ENCODE measurements at regions not wholly inside any gene's neighbourhood (a gene's known extent, or its start where the extent isn't known, plus 50 kb on each side); places are given as distances from the start of the nearest gene placed in this dataset.
"Not testable (repeated sequence)": the region's sequence is repeated elsewhere in the genome, so short reads cannot be mapped to it uniquely, and the experiment has no call there.

- DNase-seq (ENCODE audit: low read depth in 2 of 2) = no peak
Observed at GRCh38 chr21:35401476-35401875, 352.4 kb upstream of the RUNX1 start.

DNA sequence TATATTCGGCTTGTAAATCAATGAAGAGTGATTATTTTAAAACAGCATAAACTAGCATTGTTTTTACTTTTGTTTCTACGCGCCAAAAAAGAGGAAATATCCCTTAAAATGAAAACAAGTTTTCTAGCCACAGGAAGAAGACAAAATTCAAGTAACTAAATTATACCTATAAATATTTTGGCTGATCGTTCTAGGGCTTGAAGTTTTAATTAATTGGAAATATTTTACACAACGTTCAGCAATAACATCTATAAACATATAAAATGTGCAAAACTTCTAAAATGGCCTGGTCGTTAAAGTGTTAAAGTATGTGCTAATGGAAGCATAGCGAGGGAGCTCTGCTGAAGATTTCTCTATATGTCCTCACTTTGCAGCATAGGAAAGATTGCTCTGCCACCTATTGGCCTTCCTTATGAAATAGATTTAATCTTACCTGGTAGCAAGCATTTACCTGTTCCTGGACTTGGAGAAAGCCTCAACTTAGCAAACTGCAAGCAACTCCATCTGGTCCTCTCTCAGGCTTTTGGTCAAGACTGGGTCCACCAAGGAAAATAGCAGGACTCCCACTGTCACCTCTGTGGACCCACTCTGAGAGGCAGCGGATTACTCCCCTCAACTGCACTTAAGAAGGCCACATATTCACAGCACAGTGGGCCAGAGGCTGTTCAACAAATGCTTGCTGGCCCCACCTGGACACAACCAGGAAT lies 351.3 kb upstream of the RUNX1 start:
- no peak for DNase-seq (ENCODE audit: low read depth in 2 of 2)

DNA sequence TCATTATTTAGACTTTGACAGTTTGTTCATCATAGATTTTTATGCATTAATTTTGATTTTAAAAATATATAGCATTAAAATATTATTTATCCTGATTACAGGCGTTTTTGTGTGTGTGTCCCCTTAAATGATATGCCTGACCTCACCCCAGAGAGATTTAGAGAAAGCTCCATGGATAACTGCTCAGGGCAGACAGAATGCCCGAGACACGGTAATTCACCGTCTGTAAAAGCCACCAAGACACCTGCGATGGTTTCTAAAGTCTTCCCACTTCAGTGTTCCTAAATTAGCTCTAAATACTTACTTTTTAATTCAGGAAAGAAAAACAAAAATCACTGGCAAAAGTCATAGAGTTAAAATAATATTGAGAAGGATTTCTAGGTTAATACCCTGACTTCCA lies 350.6 kb upstream of the RUNX1 start:
- DNase-seq (ENCODE audit: low read depth in 2 of 2) = no peak

GRCh38 chr21:35399002-35399530 lies 350.0 kb upstream of the RUNX1 start:
- DNase-seq (ENCODE audit: low read depth in 2 of 2) = no peak

DNA sequence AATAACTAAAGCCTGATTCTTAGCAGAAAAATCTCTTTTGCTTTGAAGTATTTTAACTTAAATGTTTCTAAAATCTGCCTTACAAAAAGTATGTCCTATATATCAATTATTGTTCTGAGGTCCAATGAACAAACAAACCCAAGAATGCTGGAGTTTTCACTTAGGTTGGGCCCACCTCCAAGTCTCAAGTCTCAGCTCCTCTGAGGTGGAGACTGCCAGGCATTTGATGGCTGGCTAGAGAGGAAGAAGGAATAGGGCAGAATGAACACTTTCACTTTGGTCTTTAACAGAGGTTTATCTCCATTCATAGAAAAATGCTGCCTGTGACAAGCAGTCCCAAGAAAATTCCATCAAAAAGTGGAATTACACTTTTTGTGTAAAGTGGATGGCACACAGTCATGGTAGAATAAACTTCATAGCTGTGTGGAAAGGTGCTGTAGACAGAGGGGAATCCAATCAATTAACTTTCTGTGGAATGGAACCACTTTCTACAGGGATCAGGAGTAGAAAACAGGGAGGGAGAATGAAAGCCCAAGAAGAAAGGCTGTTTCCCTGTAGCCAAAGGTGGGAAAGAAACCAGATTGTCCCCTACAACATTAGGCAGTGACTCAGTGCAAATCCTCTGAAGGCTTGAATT lies 349.4 kb upstream of the RUNX1 start:
- DNase-seq (ENCODE audit: low read depth in 2 of 2) = no peak

DNA sequence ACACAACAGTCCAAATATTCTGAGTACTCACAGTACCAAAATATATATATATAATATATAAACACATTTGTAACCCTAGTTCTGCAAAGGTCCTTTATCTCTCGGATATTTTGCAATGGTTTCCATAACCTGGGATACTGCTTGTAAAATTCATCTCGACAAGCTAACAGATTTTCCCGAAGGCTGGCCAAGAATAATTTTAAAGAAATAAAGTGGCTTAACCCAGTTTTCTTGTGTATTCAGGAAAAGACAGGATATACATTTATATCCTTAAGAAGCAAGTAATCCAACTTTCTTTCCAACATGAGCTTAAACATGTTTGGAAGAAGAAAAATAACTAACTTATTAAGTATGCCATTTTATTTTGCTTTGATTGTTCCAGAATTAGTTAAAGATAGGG lies 348.7 kb upstream of the RUNX1 start:
- no peak for DNase-seq (ENCODE audit: low read depth in 2 of 2)

- DNase-seq (ENCODE audit: low read depth in 2 of 2) = no peak
Observed at GRCh38 chr21:35396655-35397054, 347.6 kb upstream of the RUNX1 start.

- no peak for DNase-seq (ENCODE audit: low read depth in 2 of 2)
Observed at GRCh38 chr21:35395728-35396127, 346.6 kb upstream of the RUNX1 start.

DNA sequence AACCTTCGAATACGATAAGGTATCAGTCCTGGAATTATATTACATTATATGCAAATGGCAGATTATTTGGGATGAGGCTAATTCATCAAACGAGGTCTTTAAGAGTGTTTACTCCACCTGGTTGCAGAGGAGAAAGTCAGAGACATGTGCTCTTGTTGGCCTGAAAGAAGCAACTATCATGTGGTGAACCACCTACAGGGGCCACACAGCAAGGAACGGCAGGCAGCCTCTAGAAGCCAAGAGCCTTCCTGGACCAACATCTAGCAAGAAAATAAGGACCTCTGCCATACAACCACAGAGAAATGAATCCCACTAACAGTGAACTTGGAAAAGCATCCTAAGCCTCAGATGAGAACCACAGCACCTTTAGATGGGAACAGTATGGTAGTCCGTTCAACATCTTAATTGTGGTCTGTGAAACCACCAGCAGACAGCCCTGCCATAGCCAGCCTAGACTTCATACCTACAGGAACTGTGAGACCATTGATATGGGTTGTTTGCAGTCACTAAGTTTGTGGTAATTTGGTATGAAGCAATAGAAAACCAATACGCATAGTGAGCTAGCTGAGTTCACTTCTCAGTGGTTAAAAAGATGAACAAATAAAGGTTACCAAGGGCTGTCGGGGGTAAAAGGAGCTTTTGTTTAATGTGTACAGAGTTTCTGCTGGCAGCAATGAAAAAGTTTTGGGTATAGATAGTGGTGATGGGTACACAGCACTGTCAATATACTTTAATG lies 345.7 kb upstream of the RUNX1 start:
- DNase-seq (ENCODE audit: low read depth in 2 of 2) = no peak

- no peak for DNase-seq (ENCODE audit: low read depth in 2 of 2)
Observed at GRCh38 chr21:35394049-35394448, 344.9 kb upstream of the RUNX1 start.

DNA sequence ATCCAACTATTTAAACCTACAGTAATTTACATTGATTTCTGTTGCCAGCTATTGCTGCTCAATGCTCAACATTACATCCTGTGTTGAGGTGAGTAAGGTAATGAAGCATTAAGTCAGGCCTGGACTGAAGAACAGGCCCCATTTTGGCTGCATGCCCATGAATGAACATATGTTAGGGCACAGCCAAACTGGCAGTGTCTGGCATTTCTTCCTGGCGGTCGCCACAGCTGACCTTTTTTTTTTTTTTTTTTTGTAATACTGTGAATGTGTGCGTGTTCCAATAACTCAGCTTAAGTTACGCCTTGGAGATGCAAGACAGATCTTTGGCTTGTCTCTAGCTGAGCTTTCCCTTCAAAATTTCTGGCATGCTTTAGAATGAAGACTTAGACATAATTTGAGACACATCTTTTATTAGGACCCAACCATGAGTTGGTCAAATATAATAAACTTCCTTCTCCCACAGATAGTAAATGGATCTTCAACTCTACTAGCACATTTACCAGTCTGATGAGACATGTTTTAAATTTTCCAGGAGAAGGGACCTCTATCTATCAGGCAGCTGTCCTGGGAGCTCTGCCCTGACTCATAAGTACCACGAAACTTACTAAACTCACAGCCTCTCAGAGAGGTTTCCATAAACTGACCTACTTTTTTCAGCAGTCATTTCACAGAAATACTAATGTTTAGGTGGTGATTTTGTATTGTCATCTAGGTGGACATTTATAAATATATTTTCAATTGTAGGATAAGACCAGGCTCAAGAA lies 341.1 kb upstream of the RUNX1 start:
- DNase-seq (ENCODE audit: low read depth in 2 of 2) = no peak

DNA sequence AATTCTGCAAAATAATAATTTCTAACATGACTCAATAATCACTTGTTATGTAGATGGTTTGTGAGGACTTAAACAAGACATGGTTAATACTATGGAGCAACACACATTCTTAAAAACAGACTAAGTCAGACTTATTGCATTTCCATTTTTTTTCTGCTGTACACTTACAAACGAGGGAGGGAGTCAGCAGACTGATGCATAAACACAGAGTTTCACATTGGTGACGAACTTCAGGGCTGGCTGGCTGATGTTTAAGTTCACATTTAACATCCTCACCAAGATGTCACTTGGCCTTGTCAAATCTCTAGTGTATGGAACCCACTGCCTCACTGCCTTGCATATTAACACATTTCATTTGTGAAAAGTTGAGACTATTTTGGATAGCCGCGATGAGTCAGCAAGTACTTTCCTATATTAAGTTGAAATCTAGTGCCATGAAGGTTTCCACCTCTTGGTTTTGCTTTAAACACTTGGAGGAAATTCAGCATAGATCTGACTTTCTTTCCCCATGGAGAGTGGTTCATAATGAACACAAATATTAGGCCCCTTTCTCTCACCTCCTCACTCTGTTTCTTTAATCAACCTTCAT lies 337.5 kb upstream of the RUNX1 start:
- no peak for DNase-seq (ENCODE audit: low read depth in 2 of 2)

DNA sequence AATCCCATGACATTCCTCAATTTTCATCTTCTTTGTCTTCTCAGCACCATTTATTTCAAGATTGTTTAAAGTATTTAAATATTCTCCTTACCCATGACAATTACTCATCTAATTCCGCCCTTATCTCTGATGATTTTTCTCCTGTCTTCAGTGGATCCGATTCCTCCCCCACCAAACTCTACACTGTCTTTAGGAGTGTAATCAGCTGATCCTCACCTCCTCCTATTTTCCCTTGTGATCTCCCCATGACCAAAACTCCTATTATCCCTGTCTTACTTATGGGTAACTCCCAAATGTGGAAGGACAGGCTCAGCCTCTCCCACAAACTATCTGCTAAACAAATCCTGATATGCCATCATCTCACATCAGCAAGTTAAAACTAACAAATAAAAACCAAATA lies 335.3 kb upstream of the RUNX1 start:
- DNase-seq (ENCODE audit: low read depth in 2 of 2) = no peak

DNA sequence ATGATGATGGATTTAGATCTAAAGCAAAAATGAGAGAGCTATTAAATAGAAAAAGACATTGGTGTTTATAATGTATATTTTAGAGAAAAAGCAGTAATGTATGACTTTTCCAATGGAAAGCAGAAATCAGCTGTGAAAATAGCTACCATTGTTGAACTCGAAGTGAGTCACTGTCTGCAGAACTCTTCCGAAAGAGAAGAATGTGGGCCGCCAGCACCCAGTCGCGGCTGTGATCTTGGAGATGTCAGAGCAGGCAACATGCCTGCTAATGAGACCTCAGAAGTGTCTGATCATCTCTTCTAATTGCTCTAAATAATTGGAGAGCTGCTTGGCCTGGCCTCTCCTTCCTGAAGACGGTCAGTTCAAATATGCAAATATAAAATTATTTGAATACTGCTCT lies 333.6 kb upstream of the RUNX1 start:
- no peak for DNase-seq (ENCODE audit: low read depth in 2 of 2)

DNA sequence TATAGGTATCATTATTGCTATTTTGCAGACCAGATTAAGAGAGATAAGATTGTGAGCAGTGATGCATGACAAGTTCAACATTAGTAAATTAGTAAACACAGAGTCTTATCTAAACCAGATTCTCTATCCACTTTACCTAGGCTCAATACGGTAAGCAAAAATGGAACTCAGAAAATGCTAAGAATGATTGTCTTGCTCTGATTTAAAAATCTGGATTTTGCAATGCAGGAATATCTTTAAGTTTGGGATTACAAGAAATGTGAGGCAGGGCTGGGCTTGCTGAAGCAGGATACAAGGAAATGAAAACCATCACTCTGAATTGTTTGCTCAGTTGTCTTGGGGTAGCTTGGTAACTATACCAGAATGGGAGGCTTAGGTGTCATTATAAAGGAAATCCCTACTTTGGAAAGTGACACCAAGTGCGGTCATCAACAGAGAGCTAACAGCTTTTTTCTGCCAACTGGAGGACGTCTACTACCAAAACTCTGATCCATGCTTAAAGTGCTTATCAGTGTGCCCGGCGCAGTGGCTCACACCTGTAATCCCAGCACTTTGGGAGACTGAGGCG lies 332.7 kb upstream of the RUNX1 start:
- no peak for DNase-seq (ENCODE audit: low read depth in 2 of 2)

DNA sequence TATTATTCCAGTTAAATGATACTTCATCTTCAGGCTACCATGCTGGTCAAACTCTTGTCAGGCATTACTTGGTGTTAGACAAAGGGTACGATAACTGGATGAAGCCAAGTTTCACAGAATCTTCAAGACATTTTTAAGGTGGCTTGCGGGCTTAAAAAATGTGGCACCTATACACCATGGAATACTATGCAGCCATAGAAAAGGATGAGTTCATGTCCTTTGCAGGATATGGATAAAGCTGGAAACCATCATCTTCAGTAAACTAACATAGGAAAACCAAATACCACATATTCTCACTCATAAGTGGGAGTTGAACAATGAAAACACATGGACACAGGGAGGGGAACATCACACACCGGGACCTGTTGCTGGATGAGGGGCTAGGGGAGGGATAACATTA lies 331.2 kb upstream of the RUNX1 start:
- not testable (repeated sequence) for DNase-seq (ENCODE audit: low read depth in 2 of 2)

GRCh38 chr21:35378881-35379280 lies 329.8 kb upstream of the RUNX1 start:
- DNase-seq (ENCODE audit: low read depth in 2 of 2) = no peak

DNA sequence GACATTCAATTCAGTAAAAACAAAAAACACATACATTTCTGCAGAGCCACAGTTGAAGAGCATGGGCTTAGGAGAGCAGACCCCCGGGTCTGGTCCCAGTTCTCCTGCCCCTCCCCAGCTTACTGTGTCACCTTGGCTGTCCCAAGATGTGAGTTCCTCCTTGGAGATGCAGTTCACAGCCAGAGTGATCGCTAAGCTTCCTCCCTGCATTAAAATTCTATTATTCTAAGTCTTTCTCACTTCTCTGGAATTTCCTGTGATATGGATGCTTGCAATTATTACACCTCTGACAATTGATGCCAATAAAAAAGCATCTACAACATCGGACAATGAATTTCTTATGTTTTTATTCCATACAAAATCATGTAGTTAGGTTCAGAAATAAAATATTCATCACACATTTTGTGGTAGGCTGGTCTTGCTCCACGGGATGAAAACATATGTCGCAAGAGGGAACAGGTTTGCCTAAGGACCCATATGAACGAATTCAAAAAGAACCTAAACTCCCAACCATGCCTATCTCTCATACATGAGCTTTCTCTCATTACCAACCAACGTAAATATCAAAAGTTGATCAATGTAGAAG lies 328.5 kb upstream of the RUNX1 start:
- DNase-seq (ENCODE audit: low read depth in 2 of 2) = no peak

- DNase-seq (ENCODE audit: low read depth in 2 of 2) = no peak
Observed at GRCh38 chr21:35376406-35377135, 327.5 kb upstream of the RUNX1 start.

DNA sequence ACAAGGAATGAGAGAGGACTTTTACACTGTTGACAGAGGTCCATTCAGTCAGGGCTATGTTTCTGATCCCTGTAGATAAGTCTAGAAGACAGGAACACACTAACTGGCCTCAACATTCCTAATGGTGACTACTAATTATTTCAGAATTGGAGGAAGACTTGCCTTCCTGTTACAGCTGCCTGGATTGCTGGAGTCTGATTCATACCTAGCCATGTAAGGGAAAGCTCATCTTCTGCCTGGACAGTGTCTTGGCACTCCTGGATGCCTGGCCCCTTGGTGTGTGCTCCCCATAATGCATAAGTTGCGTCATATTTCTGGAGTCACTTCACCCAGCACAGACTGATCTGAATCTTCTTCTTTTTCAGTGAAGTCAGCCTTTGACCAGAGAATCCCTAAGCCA lies 326.0 kb upstream of the RUNX1 start:
- DNase-seq (ENCODE audit: low read depth in 2 of 2) = no peak

Measured in stimulated activated CD8-positive, alpha-beta memory T cell treated with anti-CD3 and anti-CD28 coated beads, Interleukin-7, amount 100 ng/mL, for 1 hour (primary cell).